Esophagus squamous epithelium (tissue), 5 donors: ENCODE measurements at regions not wholly inside any gene's neighbourhood (a gene's known extent, or its start where the extent isn't known, plus 50 kb on each side); places are given as distances from the start of the nearest gene placed in this dataset.

Experiments used
- DNase-seq: peaks from one replicate; lab custom pipeline; 2025; lab: John Stamatoyannopoulos, UW
- H3K27ac ChIP-seq, 4 donors: fragments of 200-600 bp; sonication (generic); one replicate each; pipeline ENCODE4 v1.5.1; 2016 to 2019; ENCODE audit warnings: mild to moderate bottlenecking in 1 of 4
- H3K27me3 ChIP-seq, 4 donors: fragments of 200-600 bp; sonication (generic); 1 replicate in 3 of 4; 2 replicates in 1 of 4; pipeline versions ENCODE4 v1.5.1 to v1.6.0; 2017 to 2021; ENCODE audit warnings: antibody characterized with exemption in 1 of 4
- H3K36me3 ChIP-seq, 3 donors: fragments of 200-600 bp; sonication (generic); one replicate each; pipeline ENCODE4 v1.5.1; 2016 to 2019
- H3K4me1 ChIP-seq, 3 donors: fragments of 200-600 bp; sonication (generic); one replicate each; pipeline ENCODE4 v1.5.1; 2017 to 2019
- H3K4me3 ChIP-seq, 4 donors: fragments of 200-600 bp; sonication (generic); 1 replicate in 3 of 4; 2 replicates in 1 of 4; pipeline ENCODE4 v1.5.1; 2016 to 2019; ENCODE audit warnings: mild to moderate bottlenecking in 2 of 4, moderate library complexity in 1 of 4
- H3K9me3 ChIP-seq, 3 donors: fragments of 200-600 bp; sonication (generic); one replicate each; pipeline ENCODE4 v1.5.1; 2016 to 2019
- CTCF ChIP-seq, 6 experiments: fragments of 450-650 bp in 4 of 6; fragments of 200-600 bp in 2 of 6; sonication (generic) in 2 of 6; IDR thresholded peaks; one replicate each; pipeline ENCODE4 v1.5.1; 2016 to 2019; ENCODE audit warnings: antibody characterized with exemption in 6 of 6, mild to moderate bottlenecking in 4 of 6, moderate library complexity in 4 of 6
- POLR2A ChIP-seq, 4 donors: fragments of 450-650 bp; IDR thresholded peaks; one replicate each; pipeline ENCODE4 v1.6.1; 2017; ENCODE audit warnings: antibody characterized with exemption in 4 of 4, mild to moderate bottlenecking in 4 of 4, moderate library complexity in 3 of 4
- WGBS, 2 donors: methylation state at CpG; one replicate each; pipeline ENCODE4 v1.1.5; 2018; 5-methylcytosine and 5-hydroxymethylcytosine counted together
- intact Hi-C: fragments of 100-400 bp; cut with DNase I; formaldehyde crosslinking; loops from one replicate; pipeline ENCODE4 v1.15.0; 2022
- donor health status: DM: yes; HTN: yes; CAD: no.

- Histone ChIP-seq H3K36me3 (no peaks in the 10 kb centered on the region), H3K4me1 (no peaks in the 10 kb centered on the region), H3K27ac (no peak overlapping the region), H3K4me3 (no peak overlapping the region), H3K9me3 (no peaks in the 10 kb centered on the region), H3K27me3 (no peaks in the 10 kb centered on the region)
- intact Hi-C loops: no loop called here
- WGBS, 2 donors: 52 to 63% methylated on average over 2 to 3 of the region's 3 CpGs
- DNase-seq: no peak
- TF ChIP-seq CTCF (IDR thresholded peaks at IDR 0.05): no peak
- no peak for TF ChIP-seq POLR2A (IDR thresholded peaks at IDR 0.05)
Measured at GRCh38 chr12:91261820-91262676, 79.4 kb upstream of the DCN start.

GRCh38 chr12:91256411-91256810 is 73.8 kb upstream of the DCN start:
- no peak for DNase-seq
- H3K27ac ChIP-seq: no peak overlapping the region
- no peaks in the 10 kb centered on the region for H3K36me3 ChIP-seq
- H3K4me3 ChIP-seq: no peak overlapping the region
- intact Hi-C loops: no loop called here
- no peak for TF ChIP-seq POLR2A (IDR thresholded peaks at IDR 0.05)
- 62 to 70% methylated on average over 5 of the region's 5 CpGs for WGBS, 2 donors
- H3K27me3 ChIP-seq: no peaks in the 10 kb centered on the region
- H3K4me1 ChIP-seq: peaks cover 0 to 8% (median 0%) of the 10 kb centered on the region in 3 donors
- no peaks in the 10 kb centered on the region for H3K9me3 ChIP-seq

- TF ChIP-seq POLR2A (IDR thresholded peaks at IDR 0.05) (no peak), CTCF (IDR thresholded peaks at IDR 0.05) (no peak)
Measured at GRCh38 chr12:91252341-91252740, 69.7 kb upstream of the DCN start.

GRCh38 chr12:91250273-91250665 is 67.7 kb upstream of the DCN start:
- H3K4me3 ChIP-seq: no peak overlapping the region
- H3K4me1 ChIP-seq: peaks cover 0 to 4% (median 0%) of the 10 kb centered on the region in 3 donors
- H3K36me3 ChIP-seq: no peaks in the 10 kb centered on the region
- intact Hi-C loops: no loop called here
- no peaks in the 10 kb centered on the region for H3K27me3 ChIP-seq
- TF ChIP-seq CTCF (IDR thresholded peaks at IDR 0.05): no peak
- no peak for TF ChIP-seq POLR2A (IDR thresholded peaks at IDR 0.05)
- peak overlapping the region in 3 of 4 donors; percentile 62 to 71 (median 68) for H3K27ac ChIP-seq
- 43 to 45% methylated on average over 2 of the region's 2 CpGs for WGBS, 2 donors
- no peaks in the 10 kb centered on the region for H3K9me3 ChIP-seq
- DNase-seq: no peak

More at GRCh38 chr12:91252341-91252740, 69.7 kb upstream of the DCN start:
- Histone ChIP-seq H3K4me3 (no peak overlapping the region), H3K36me3 (no peaks in the 10 kb centered on the region), H3K4me1 (peaks cover 0 to 8% (median 4%) of the 10 kb centered on the region in 3 donors), H3K27ac (no peak overlapping the region), H3K9me3 (no peaks in the 10 kb centered on the region), H3K27me3 (no peaks in the 10 kb centered on the region)
- intact Hi-C loops: no loop called here
- DNase-seq: no peak
- 56 to 65% methylated on average over 3 of the region's 3 CpGs for whole genome bisulfite sequencing, 2 donors

- no peak for DNase-seq
- H3K27ac ChIP-seq: peak overlapping the region in 3 of 4 donors; percentile 62 to 71 (median 68)
- H3K4me1 ChIP-seq: peaks cover 0 to 4% (median 0%) of the 10 kb centered on the region in 3 donors
- no peaks in the 10 kb centered on the region for H3K36me3 ChIP-seq
- no peaks in the 10 kb centered on the region for H3K27me3 ChIP-seq
- WGBS, 2 donors: 24 to 40% methylated on average over 1 of the region's 1 CpG
- intact Hi-C loops: no loop called here
- H3K4me3 ChIP-seq: no peak overlapping the region
- TF ChIP-seq CTCF (IDR thresholded peaks at IDR 0.05) (no peak), POLR2A (IDR thresholded peaks at IDR 0.05) (no peak)
- no peaks in the 10 kb centered on the region for H3K9me3 ChIP-seq
Measured at GRCh38 chr12:91249518-91250272, 67.1 kb upstream of the DCN start.
